GM12874 (cell line): ENCODE measurements at regions not wholly inside any gene's neighbourhood (a gene's known extent, or its start where the extent isn't known, plus 50 kb on each side); places are given as distances from the start of the nearest gene placed in this dataset.

Source experiments
- CTCF ChIP-seq: IDR thresholded peaks from 2 replicates; pipeline ENCODE4 v1.5.1; 2011; ENCODE audit warnings: low read depth, mild to moderate bottlenecking, control low read depth, low read length, moderate library complexity; ENCODE audit not compliant: insufficient read depth

GRCh38 chr14:99347561-99347960 is 75.6 kb upstream of the BCL11B start:
- TF ChIP-seq CTCF, result no peak

GRCh38 chr14:99346470-99347080 is 74.6 kb upstream of the BCL11B start:
- TF ChIP-seq CTCF, result no peak

- no peak for TF ChIP-seq CTCF
Observed at GRCh38 chr14:99345472-99345871, 73.5 kb upstream of the BCL11B start.

GRCh38 chr14:99344051-99344758 is 72.2 kb upstream of the BCL11B start:
- TF ChIP-seq CTCF, result no peak

GRCh38 chr14:99342906-99343305 is 70.9 kb upstream of the BCL11B start:
- no peak for TF ChIP-seq CTCF

GRCh38 chr14:99342204-99342603 is 70.2 kb upstream of the BCL11B start:
- TF ChIP-seq CTCF, result no peak

- no peak for TF ChIP-seq CTCF
Observed at GRCh38 chr14:99339551-99339950, 67.6 kb upstream of the BCL11B start.
